C4-2B (cell line): ENCODE measurements at regions not wholly inside any gene's neighbourhood (a gene's known extent, or its start where the extent isn't known, plus 50 kb on each side); places are given as distances from the start of the nearest gene placed in this dataset.
"Not testable (repeated sequence)": the region's sequence is repeated elsewhere in the genome, so short reads cannot be mapped to it uniquely, and the experiment has no call there.

ENCODE experiments used
- CTCF ChIP-seq: fragments of 450-650 bp; conservative IDR thresholded peaks from 2 replicates; pipeline ENCODE4 v1.5.1; 2017; ENCODE audit warnings: mild to moderate bottlenecking
- ZFX ChIP-seq: fragments of 450-650 bp; IDR thresholded peaks from 2 replicates; pipeline ENCODE4 v1.6.1; 2017

DNA sequence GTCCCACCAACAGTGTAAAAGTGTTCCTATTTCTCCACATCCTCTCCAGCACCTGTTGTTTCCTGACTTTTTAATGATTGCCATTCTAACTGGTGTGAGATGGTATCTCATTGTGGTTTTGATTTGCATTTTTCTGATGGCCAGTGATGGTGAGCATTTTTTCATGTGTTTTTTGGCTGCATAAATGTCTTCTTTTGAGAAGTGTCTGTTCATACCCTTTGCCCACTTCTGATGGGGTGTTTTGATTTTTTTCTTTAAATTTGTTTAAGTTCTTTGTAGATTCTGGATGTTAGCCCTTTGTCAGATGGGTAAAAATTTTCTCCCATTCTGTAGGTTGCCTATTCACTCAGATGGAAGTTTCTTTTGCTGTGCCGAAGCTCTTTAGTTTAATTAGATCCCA, 183.9 kb downstream of the MSN start:
- TF ChIP-seq CTCF, ZFX: not testable (repeated sequence)
